ENCODE measurements at regions not wholly inside any gene's neighbourhood (a gene's known extent, or its start where the extent isn't known, plus 50 kb on each side); places are given as distances from the start of the nearest gene placed in this dataset.

- TF ChIP-seq, protein P1, sequence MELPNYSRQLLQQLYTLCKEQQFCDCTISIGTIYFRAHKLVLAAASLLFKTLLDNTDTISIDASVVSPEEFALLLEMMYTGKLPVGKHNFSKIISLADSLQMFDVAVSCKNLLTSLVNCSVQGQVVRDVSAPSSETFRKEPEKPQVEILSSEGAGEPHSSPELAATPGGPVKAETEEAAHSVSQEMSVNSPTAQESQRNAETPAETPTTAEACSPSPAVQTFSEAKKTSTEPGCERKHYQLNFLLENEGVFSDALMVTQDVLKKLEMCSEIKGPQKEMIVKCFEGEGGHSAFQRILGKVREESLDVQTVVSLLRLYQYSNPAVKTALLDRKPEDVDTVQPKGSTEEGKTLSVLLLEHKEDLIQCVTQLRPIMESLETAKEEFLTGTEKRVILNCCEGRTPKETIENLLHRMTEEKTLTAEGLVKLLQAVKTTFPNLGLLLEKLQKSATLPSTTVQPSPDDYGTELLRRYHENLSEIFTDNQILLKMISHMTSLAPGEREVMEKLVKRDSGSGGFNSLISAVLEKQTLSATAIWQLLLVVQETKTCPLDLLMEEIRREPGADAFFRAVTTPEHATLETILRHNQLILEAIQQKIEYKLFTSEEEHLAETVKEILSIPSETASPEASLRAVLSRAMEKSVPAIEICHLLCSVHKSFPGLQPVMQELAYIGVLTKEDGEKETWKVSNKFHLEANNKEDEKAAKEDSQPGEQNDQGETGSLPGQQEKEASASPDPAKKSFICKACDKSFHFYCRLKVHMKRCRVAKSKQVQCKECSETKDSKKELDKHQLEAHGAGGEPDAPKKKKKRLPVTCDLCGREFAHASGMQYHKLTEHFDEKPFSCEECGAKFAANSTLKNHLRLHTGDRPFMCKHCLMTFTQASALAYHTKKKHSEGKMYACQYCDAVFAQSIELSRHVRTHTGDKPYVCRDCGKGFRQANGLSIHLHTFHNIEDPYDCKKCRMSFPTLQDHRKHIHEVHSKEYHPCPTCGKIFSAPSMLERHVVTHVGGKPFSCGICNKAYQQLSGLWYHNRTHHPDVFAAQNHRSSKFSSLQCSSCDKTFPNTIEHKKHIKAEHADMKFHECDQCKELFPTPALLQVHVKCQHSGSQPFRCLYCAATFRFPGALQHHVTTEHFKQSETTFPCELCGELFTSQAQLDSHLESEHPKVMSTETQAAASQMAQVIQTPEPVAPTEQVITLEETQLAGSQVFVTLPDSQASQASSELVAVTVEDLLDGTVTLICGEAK (IDR thresholded peaks at IDR 0.05), result no peak
- TF ChIP-seq, protein P1 (CRISPR knock-in tag; IDR thresholded peaks at IDR 0.05), result no peak
- TF ChIP-seq, protein P2, sequence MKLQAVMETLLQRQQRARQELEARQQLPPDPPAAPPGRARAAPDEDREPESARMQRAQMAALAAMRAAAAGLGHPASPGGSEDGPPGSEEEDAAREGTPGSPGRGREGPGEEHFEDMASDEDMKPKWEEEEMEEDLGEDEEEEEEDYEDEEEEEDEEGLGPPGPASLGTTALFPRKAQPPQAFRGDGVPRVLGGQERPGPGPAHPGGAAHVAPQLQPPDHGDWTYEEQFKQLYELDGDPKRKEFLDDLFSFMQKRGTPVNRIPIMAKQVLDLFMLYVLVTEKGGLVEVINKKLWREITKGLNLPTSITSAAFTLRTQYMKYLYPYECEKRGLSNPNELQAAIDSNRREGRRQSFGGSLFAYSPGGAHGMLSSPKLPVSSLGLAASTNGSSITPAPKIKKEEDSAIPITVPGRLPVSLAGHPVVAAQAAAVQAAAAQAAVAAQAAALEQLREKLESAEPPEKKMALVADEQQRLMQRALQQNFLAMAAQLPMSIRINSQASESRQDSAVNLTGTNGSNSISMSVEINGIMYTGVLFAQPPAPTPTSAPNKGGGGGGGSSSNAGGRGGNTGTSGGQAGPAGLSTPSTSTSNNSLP (IDR thresholded peaks at IDR 0.05; ENCODE audit: borderline replicate concordance, low read depth, low read length), result no peak
These were observed 162.8 kb downstream of the SMAD6 start (continued) for GRCh38 chr15:66864871-66865281.
